WTC11 (cell line): ENCODE measurements at regions not wholly inside any gene's neighbourhood (a gene's known extent, or its start where the extent isn't known, plus 50 kb on each side); places are given as distances from the start of the nearest gene placed in this dataset.

Experiments used
- ATAC-seq: fragments of 200-7000 bp; cut with Tn5 transposase; 2 replicates; pipeline ENCODE4 v1.10.0; 2021; ENCODE audit warnings: mild to moderate bottlenecking, moderate library complexity
- CTCF ChIA-PET: fragments of 300-600 bp; sonication (Branson Sonifier 250); formaldehyde crosslinking; loops from one replicate; lab custom pipeline; 2021; ENCODE audit warnings: antibody characterized with exemption; lab: Charles Lee
- POLR2A ChIA-PET: fragments of 350-600 bp; sonication (Branson Sonifier 250); formaldehyde crosslinking; loops from one replicate; lab custom pipeline; 2021; ENCODE audit warnings: antibody characterized with exemption; lab: Charles Lee
- DNase-seq: peaks from one replicate; pipeline ENCODE4 v3.0.0; 2021; ENCODE audit warnings: low spot score
- H3K27ac Mint-ChIP-seq: 2 replicates; pipeline ENCODE4 v1.8.0; 2021; ENCODE audit warnings: mixed read lengths
- H3K27me3 Mint-ChIP-seq: 2 replicates; pipeline ENCODE4 v1.8.0; 2021; ENCODE audit warnings: low read depth, mild to moderate bottlenecking, moderate library complexity, mixed read lengths
- H3K36me3 Mint-ChIP-seq: 2 replicates; pipeline ENCODE4 v1.8.0; 2021; ENCODE audit warnings: mixed read lengths
- H3K4me1 Mint-ChIP-seq: 2 replicates; pipeline ENCODE4 v1.8.0; 2022; ENCODE audit warnings: mixed read lengths
- H3K4me3 Mint-ChIP-seq: 2 replicates; pipeline ENCODE4 v1.8.0; 2021; ENCODE audit warnings: mild to moderate bottlenecking, moderate library complexity, mixed read lengths
- H3K9me3 Mint-ChIP-seq: 2 replicates; pipeline ENCODE4 v1.8.0; 2021; ENCODE audit warnings: mixed read lengths
- ATF1 ChIP-seq: sonication (generic); formaldehyde crosslinking; IDR thresholded peaks from 2 replicates; pipeline ENCODE4 v1.8.1; 2023; ENCODE audit warnings: mild to moderate bottlenecking, moderate library complexity, missing genetic modification reagents
- CBFB ChIP-seq: sonication (generic); formaldehyde crosslinking; IDR thresholded peaks from 2 replicates; pipeline ENCODE4 v1.8.1; 2022; ENCODE audit warnings: mild to moderate bottlenecking, low read depth, missing genetic modification reagents
- CREB1 ChIP-seq: sonication (generic); formaldehyde crosslinking; IDR thresholded peaks from 2 replicates; pipeline ENCODE4 v1.8.0; 2023; ENCODE audit warnings: mild to moderate bottlenecking, missing genetic modification reagents
- GTF2I ChIP-seq: fragments of 250-450 bp; sonication (Bioruptor Pico); conservative IDR thresholded peaks from 2 replicates; pipeline ENCODE4 v1.4.0; 2021; ENCODE audit warnings: mild to moderate bottlenecking
- HMGA2 ChIP-seq: fragments of 250-450 bp; sonication (Bioruptor Pico); IDR thresholded peaks from 2 replicates; pipeline ENCODE4 v1.4.0; 2021; ENCODE audit warnings: mild to moderate bottlenecking, moderate library complexity
- JUN ChIP-seq: sonication (generic); formaldehyde crosslinking; IDR thresholded peaks from 2 replicates; pipeline ENCODE4 v1.8.0; 2023; ENCODE audit warnings: mild to moderate bottlenecking, missing genetic modification reagents
- NFATC4 ChIP-seq: fragments of 250-450 bp; sonication (Bioruptor Pico); IDR thresholded peaks from 2 replicates; pipeline ENCODE4 v1.9.0; 2021; ENCODE audit warnings: mild to moderate bottlenecking
- RELA ChIP-seq: sonication (generic); formaldehyde crosslinking; IDR thresholded peaks from 2 replicates; pipeline ENCODE4 v1.8.1; 2022; ENCODE audit warnings: missing genetic modification reagents, mild to moderate bottlenecking, borderline replicate concordance
- SP1 ChIP-seq: sonication (generic); formaldehyde crosslinking; conservative IDR thresholded peaks from 2 replicates; pipeline ENCODE4 v1.8.1; 2022; ENCODE audit warnings: missing genetic modification reagents
- TCF7 ChIP-seq: sonication (generic); formaldehyde crosslinking; IDR thresholded peaks from 2 replicates; pipeline ENCODE4 v1.8.0; 2022; ENCODE audit warnings: mild to moderate bottlenecking, low read depth, missing genetic modification reagents, moderate library complexity
- TEAD1 ChIP-seq: sonication (generic); formaldehyde crosslinking; IDR thresholded peaks from 2 replicates; pipeline ENCODE4 v1.8.0; 2022; ENCODE audit warnings: mild to moderate bottlenecking, missing genetic modification reagents
- ZNF232 ChIP-seq: sonication (generic); formaldehyde crosslinking; IDR thresholded peaks from 2 replicates; pipeline ENCODE4 v1.8.0; 2022; ENCODE audit warnings: mild to moderate bottlenecking, missing genetic modification reagents
- ZNF416 ChIP-seq: fragments of 250-450 bp; sonication (Bioruptor Pico); IDR thresholded peaks from 2 replicates; pipeline ENCODE4 v1.9.0; 2021; ENCODE audit warnings: mild to moderate bottlenecking, inconsistent platforms
- TF ChIP-seq, protein P1 (sequence below): fragments of 200-600 bp; IDR thresholded peaks from 2 replicates; pipeline ENCODE4 v1.8.0; 2022; ENCODE audit warnings: antibody characterized with exemption
- TF ChIP-seq, protein P2 (sequence below): fragments of 250-450 bp; sonication (Bioruptor Pico); IDR thresholded peaks from 2 replicates; pipeline ENCODE4 v1.9.0; 2021; ENCODE audit warnings: mild to moderate bottlenecking, borderline replicate concordance
- TF ChIP-seq, protein P3 (sequence below): sonication (generic); formaldehyde crosslinking; IDR thresholded peaks from 2 replicates; pipeline ENCODE4 v1.8.1; 2023; ENCODE audit warnings: mild to moderate bottlenecking, missing genetic modification reagents
- TF ChIP-seq, protein P4 (sequence below): sonication (generic); formaldehyde crosslinking; IDR thresholded peaks from 2 replicates; pipeline ENCODE4 v1.8.0; 2023; ENCODE audit warnings: missing genetic modification reagents
- TF ChIP-seq, protein P5 (sequence below): sonication (generic); formaldehyde crosslinking; IDR thresholded peaks from 2 replicates; pipeline ENCODE4 v1.8.1; 2022; ENCODE audit warnings: low read depth, mild to moderate bottlenecking, moderate library complexity, missing genetic modification reagents, borderline replicate concordance
- TF ChIP-seq, protein P6 (sequence below): fragments of 250-450 bp; sonication (Bioruptor Pico); IDR thresholded peaks from 2 replicates; pipeline ENCODE4 v1.9.0; 2021; ENCODE audit warnings: mild to moderate bottlenecking
- TF ChIP-seq, protein P7 (sequence below): fragments of 250-450 bp; sonication (Bioruptor Pico); conservative IDR thresholded peaks from 2 replicates; pipeline ENCODE4 v1.9.0; 2021; ENCODE audit warnings: mild to moderate bottlenecking
- TF ChIP-seq, protein P8 (sequence below): sonication (generic); formaldehyde crosslinking; IDR thresholded peaks from 2 replicates; pipeline ENCODE4 v1.8.0; 2023; ENCODE audit warnings: missing genetic modification reagents, mild to moderate bottlenecking, borderline replicate concordance

DNA sequence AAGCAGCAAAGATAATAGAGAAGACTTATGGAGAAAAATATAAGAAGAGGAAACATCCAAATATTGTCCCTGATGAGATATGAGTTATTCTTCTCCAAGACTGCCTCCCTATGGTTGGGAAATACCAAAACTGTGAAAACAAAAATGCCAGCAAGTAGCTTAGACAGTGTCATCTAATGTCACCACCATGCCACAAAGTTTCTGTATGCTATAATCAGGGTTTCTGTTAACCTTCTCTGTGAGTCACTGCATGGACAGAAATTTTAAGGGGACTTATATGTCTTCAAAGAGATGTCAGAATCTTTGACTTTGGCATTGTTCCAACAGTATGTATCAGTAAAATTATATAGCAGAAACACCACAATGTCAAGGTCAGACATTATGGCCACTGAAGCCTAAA lies 222.6 kb downstream of the KDM5D start (continued):
- TF ChIP-seq CREB1 (CRISPR knock-in tag): no peak
- no peak for TF ChIP-seq GTF2I (CRISPR knock-in tag)

DNA sequence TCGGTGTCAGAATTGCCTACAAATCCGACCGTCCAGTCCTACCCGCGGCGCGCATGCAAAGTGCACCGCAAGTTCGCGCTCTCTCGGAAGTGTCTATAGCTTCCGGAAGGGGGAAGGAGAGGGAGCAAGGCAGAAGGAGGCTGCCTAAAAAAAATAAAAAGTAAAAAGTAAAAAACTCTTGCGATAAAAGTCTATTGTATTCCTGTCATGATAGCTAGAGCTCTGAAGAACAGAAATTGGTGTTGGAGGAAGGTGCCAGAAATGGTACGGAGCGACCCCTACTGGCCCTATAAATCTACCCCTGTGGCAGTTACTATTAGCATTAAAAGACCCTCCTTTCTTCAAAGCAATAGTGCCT lies 241.5 kb downstream of the KDM5D start:
- peaks cover 16% of the 10 kb centered on the region for H3K4me1 Mint-ChIP-seq
- no peaks in the 10 kb centered on the region for H3K36me3 Mint-ChIP-seq
- ChIA-PET POLR2A (no interaction called here), CTCF (interaction anchor here (0.6 to 1.0 kb wide), 6 partner anchors 9 to 621 kb away, joined by 3 to 6 read pairs (median 3); no protein-coding TSS in a partner anchor)
- peak overlapping the region; percentile 70 for H3K4me3 Mint-ChIP-seq
- no peak overlapping the region for H3K27ac Mint-ChIP-seq
- TF ChIP-seq, protein P1, sequence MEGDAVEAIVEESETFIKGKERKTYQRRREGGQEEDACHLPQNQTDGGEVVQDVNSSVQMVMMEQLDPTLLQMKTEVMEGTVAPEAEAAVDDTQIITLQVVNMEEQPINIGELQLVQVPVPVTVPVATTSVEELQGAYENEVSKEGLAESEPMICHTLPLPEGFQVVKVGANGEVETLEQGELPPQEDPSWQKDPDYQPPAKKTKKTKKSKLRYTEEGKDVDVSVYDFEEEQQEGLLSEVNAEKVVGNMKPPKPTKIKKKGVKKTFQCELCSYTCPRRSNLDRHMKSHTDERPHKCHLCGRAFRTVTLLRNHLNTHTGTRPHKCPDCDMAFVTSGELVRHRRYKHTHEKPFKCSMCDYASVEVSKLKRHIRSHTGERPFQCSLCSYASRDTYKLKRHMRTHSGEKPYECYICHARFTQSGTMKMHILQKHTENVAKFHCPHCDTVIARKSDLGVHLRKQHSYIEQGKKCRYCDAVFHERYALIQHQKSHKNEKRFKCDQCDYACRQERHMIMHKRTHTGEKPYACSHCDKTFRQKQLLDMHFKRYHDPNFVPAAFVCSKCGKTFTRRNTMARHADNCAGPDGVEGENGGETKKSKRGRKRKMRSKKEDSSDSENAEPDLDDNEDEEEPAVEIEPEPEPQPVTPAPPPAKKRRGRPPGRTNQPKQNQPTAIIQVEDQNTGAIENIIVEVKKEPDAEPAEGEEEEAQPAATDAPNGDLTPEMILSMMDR: no peak
- TF ChIP-seq ATF1 (CRISPR knock-in tag) (no peak), SP1 (CRISPR knock-in tag) (no peak), JUN (CRISPR knock-in tag) (no peak), CBFB (CRISPR knock-in tag) (no peak), TEAD1 (no peak), NFATC4 (CRISPR knock-in tag) (no peak), TCF7 (CRISPR knock-in tag) (no peak), ZNF232 (CRISPR knock-in tag) (no peak), RELA (no peak), ZNF416 (CRISPR knock-in tag) (no peak), HMGA2 (no peak)
- TF ChIP-seq, protein P2, sequence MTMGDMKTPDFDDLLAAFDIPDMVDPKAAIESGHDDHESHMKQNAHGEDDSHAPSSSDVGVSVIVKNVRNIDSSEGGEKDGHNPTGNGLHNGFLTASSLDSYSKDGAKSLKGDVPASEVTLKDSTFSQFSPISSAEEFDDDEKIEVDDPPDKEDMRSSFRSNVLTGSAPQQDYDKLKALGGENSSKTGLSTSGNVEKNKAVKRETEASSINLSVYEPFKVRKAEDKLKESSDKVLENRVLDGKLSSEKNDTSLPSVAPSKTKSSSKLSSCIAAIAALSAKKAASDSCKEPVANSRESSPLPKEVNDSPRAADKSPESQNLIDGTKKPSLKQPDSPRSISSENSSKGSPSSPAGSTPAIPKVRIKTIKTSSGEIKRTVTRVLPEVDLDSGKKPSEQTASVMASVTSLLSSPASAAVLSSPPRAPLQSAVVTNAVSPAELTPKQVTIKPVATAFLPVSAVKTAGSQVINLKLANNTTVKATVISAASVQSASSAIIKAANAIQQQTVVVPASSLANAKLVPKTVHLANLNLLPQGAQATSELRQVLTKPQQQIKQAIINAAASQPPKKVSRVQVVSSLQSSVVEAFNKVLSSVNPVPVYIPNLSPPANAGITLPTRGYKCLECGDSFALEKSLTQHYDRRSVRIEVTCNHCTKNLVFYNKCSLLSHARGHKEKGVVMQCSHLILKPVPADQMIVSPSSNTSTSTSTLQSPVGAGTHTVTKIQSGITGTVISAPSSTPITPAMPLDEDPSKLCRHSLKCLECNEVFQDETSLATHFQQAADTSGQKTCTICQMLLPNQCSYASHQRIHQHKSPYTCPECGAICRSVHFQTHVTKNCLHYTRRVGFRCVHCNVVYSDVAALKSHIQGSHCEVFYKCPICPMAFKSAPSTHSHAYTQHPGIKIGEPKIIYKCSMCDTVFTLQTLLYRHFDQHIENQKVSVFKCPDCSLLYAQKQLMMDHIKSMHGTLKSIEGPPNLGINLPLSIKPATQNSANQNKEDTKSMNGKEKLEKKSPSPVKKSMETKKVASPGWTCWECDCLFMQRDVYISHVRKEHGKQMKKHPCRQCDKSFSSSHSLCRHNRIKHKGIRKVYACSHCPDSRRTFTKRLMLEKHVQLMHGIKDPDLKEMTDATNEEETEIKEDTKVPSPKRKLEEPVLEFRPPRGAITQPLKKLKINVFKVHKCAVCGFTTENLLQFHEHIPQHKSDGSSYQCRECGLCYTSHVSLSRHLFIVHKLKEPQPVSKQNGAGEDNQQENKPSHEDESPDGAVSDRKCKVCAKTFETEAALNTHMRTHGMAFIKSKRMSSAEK (CRISPR knock-in tag): no peak
- TF ChIP-seq, protein P3, sequence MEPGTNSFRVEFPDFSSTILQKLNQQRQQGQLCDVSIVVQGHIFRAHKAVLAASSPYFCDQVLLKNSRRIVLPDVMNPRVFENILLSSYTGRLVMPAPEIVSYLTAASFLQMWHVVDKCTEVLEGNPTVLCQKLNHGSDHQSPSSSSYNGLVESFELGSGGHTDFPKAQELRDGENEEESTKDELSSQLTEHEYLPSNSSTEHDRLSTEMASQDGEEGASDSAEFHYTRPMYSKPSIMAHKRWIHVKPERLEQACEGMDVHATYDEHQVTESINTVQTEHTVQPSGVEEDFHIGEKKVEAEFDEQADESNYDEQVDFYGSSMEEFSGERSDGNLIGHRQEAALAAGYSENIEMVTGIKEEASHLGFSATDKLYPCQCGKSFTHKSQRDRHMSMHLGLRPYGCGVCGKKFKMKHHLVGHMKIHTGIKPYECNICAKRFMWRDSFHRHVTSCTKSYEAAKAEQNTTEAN (CRISPR knock-in tag): no peak
- TF ChIP-seq, protein P4, sequence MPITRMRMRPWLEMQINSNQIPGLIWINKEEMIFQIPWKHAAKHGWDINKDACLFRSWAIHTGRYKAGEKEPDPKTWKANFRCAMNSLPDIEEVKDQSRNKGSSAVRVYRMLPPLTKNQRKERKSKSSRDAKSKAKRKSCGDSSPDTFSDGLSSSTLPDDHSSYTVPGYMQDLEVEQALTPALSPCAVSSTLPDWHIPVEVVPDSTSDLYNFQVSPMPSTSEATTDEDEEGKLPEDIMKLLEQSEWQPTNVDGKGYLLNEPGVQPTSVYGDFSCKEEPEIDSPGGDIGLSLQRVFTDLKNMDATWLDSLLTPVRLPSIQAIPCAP (CRISPR knock-in tag): no peak
- TF ChIP-seq, protein P5, sequence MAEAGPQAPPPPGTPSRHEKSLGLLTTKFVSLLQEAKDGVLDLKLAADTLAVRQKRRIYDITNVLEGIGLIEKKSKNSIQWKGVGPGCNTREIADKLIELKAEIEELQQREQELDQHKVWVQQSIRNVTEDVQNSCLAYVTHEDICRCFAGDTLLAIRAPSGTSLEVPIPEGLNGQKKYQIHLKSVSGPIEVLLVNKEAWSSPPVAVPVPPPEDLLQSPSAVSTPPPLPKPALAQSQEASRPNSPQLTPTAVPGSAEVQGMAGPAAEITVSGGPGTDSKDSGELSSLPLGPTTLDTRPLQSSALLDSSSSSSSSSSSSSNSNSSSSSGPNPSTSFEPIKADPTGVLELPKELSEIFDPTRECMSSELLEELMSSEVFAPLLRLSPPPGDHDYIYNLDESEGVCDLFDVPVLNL (CRISPR knock-in tag): no peak
- TF ChIP-seq, protein P6, sequence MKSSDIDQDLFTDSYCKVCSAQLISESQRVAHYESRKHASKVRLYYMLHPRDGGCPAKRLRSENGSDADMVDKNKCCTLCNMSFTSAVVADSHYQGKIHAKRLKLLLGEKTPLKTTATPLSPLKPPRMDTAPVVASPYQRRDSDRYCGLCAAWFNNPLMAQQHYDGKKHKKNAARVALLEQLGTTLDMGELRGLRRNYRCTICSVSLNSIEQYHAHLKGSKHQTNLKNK (CRISPR knock-in tag): no peak
- TF ChIP-seq, protein P7, sequence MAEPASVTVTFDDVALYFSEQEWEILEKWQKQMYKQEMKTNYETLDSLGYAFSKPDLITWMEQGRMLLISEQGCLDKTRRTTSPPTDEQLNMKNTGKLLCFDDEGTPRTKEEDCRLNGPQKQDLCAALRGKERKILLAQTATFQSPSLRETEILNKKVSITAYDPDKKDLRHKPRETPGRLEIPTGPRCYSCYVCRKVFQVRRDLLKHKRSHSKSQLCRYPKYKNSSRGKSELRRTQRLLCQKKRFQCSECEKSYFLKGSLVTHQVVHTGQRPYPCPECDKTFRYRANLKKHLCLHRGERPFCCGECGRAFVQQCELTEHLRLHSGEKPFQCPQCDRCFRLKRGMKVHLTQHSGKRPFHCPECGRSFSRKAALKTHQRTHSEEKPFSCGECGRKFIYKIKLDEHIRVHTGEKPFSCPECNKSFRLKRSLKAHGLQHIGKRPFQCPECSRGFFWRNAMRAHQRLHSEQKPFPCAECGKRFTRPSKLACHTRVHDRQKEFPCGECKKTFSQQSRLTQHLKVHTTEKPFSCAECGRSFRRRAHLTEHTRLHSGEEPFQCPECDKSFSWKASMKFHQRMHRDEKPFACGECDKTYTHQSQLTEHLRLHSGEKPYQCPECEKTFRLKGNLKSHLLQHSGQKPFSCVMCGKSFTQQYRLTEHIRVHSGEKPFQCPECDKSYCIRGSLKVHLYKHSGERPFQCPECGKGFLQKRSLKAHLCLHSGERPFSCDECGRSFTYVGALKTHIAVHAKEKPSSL (CRISPR knock-in tag): no peak
- TF ChIP-seq, protein P8, sequence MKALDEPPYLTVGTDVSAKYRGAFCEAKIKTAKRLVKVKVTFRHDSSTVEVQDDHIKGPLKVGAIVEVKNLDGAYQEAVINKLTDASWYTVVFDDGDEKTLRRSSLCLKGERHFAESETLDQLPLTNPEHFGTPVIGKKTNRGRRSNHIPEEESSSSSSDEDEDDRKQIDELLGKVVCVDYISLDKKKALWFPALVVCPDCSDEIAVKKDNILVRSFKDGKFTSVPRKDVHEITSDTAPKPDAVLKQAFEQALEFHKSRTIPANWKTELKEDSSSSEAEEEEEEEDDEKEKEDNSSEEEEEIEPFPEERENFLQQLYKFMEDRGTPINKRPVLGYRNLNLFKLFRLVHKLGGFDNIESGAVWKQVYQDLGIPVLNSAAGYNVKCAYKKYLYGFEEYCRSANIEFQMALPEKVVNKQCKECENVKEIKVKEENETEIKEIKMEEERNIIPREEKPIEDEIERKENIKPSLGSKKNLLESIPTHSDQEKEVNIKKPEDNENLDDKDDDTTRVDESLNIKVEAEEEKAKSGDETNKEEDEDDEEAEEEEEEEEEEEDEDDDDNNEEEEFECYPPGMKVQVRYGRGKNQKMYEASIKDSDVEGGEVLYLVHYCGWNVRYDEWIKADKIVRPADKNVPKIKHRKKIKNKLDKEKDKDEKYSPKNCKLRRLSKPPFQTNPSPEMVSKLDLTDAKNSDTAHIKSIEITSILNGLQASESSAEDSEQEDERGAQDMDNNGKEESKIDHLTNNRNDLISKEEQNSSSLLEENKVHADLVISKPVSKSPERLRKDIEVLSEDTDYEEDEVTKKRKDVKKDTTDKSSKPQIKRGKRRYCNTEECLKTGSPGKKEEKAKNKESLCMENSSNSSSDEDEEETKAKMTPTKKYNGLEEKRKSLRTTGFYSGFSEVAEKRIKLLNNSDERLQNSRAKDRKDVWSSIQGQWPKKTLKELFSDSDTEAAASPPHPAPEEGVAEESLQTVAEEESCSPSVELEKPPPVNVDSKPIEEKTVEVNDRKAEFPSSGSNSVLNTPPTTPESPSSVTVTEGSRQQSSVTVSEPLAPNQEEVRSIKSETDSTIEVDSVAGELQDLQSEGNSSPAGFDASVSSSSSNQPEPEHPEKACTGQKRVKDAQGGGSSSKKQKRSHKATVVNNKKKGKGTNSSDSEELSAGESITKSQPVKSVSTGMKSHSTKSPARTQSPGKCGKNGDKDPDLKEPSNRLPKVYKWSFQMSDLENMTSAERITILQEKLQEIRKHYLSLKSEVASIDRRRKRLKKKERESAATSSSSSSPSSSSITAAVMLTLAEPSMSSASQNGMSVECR (CRISPR knock-in tag): no peak
- ATAC-seq (no peak), DNase-seq (peak; percentile 12)
- H3K27me3 Mint-ChIP-seq: peaks cover 14% of the 10 kb centered on the region
- H3K9me3 Mint-ChIP-seq: no peaks in the 10 kb centered on the region
